CD4-positive, alpha-beta T cell treated with Interleukin-4 for 1 hour (primary cell): ENCODE measurements at regions not wholly inside any gene's neighbourhood (a gene's known extent, or its start where the extent isn't known, plus 50 kb on each side); places are given as distances from the start of the nearest gene placed in this dataset.
A peak's percentile ranks its signal among the peaks of the same experiment; 100 is the strongest.

Experiments used
- DNase-seq, 2 donors: peaks; one replicate each; pipeline ENCODE4 v3.0.0-alpha.2; 2020 to 2022

DNA sequence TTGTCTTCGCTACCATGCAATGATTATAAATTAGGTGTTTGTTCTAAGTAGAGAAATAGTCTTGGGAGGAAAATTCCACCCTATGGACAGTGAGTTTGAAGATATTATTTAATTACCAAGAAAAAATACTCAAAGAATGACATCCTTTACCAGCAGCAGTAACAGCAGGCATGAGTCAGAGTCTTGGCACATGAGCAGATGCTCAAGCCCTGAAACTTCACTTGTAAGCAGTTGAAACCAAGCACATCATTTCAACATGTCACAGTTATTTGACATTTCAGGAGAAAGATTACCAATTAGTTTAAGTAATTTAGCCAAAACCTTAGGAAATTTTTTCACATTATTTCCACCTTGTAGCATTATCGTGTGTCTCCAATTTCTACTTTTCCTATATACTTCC, 99.2 kb downstream of the C12orf50 start:
- no peak for DNase-seq

DNA sequence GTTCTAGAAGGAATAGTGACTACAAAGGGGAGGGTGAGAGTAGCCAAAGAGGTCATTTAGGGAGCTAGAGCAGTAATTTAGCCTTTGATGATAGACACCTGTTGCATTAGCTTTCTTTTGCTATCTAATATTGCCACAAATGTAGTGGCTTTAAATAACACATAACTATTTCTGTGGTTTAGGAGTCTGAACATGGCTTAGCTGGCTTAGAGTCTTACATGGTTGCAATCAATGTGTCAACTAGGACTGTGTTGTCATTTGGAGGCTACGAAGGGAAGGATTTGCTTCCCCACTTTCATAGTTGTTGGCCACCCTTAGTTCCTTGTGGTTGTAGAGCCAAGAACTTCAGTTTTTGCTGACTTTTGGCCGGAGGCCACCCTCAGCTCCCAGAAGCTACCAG, 99.9 kb downstream of the C12orf50 start:
- no peak for DNase-seq

DNA sequence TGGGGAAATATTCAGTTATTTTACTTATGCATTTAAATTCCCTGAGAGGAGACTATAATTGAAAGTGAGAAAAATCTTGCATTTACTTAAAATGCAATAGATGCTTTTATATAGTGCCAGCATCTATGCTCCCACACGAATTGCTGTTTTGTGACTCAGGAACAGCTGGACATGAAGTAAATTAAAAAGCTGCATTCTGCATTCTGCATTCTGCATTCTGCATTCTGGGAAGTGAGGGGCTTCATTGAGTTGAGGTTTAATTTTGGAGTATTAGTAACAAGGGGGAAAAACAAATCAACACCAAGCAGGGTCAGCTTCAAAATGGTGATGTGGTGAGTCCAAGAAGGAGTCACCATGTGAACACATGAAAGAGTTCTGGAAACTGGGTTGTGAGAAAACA, 101.2 kb downstream of the C12orf50 start:
- no peak for DNase-seq

DNA sequence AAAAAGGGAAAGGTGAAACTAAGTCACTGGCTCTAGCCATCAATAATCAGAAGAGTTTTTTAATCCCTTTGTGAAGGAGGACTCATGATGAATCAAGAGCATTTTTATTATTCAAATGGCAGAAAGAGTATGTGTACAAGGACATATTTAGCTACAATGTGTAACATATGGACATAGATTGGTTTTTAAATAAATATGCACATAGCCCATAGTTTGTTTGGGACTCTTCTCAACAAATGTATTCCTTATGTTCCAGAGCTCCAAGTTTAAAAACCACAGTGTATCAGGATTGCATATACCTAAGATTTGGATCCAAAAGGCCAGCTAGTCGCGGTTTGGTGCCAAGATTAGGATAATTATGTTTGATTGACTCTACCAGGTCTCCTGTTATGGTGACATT, 104.2 kb downstream of the C12orf50 start:
- no peak for DNase-seq

DNA sequence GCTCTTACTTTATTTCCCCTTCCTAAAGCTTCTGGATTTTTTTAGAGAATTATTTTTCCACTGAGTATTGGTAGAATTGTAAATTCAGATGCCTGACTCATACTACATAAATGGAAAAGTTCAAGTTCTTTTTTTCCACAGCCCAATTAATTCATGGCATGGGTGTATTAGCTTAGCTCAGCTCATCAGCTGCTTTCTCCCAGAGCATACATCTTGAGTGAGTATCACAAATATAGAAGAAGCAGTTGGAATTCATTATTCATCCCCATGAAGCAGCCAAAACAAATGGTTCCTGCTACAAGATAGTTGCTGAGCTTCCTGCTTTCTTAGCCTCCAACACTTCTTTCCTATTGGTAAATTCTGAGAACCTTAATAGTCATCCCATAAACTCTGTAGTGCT, 105.1 kb downstream of the C12orf50 start:
- DNase-seq, result no peak

DNA sequence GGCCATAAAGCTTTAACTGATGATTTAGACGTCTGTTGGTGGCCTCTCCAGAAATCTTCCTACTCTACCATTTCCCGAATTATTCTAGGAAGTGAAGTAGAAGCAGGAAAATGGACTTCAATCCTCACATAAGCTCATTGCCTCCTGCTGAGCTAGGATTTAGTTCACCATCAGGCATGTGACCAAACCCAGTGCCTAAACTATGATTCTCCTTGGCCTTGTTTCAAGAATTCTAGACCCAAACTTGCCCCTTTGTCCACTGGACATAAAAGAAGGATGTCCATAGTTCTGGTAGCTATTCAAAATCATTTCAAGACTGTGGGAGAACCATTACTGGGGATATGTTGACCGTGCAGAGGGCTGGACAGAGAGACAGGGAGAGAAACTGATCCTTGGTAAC, 105.8 kb downstream of the C12orf50 start:
- no peak for DNase-seq

DNA sequence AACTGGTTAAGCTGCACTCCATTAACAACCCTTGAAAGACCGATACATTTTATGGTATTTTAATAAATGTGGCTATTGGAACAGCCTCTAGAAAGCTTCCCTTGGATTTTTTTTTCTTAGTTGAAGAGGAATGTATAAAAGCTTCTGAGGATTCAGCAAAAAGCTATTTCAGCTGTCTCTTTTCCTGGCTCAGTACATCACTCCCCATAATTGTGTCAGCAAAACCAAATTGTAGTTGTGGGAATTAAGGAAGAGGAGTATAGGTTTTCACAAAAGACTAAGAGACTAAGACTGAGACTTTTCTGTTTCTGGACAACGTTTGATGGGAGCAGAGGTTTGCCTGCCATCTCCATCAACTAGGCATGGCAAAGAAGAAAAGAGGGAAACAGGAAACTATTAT, 106.5 kb downstream of the C12orf50 start:
- no peak for DNase-seq

DNA sequence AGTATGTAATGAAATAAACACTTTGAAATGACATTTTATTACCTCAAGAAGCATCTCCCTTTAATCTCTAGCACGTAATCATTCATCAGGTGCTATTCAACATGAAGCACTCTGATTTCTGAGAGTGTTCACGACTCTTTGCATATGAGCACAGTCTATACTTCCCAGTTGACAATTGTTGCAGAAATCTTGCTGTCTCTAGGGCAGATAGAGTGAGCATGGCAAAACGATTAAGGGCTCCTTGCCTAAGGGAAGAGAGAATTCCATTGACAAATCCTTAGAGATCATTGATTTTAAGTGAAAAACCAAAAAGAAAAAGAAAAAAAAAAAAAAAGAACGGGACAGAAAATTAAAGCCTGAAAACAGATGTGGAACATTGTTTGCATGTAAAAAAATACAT, 107.6 kb downstream of the C12orf50 start:
- DNase-seq, result no peak

DNA sequence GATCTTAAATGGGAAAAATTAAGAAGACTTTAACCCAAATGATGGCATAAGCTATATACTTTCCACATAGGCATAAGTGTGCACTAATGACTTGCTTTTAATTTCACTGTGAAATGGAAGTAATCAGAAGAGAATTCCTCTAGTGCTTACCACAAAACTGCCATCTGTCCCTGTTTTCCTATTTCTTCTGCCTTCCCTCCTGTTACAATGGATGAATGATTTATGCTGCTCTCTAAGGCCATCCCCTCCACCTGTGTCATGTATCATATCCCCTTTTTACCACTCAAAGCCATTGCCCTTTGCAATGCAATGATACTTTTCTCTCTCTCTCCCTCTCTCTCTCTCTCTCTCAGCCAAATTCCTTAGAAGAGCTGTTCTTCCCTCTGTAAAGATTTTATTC, 109.1 kb downstream of the C12orf50 start:
- no peak for DNase-seq

DNA sequence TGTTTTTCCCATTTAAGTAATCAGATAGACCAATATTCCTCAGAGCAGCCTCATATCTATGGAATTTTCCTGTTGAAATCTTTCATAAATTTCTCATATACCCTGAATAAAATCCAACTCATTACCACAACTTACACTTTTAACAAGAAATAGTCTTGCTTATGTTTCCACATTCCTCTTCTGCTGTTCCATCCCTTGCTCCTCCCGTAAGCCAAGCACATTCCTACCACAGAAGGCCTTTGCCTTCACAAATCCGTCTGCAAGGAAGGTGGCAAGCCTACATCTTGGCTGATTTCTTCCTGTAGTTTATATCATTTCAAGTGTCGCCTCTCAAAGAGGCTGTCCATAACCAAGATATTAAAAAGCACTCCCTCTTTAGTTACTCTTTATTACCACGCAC, 127.7 kb downstream of the C12orf50 start:
- DNase-seq, result no peak

DNA sequence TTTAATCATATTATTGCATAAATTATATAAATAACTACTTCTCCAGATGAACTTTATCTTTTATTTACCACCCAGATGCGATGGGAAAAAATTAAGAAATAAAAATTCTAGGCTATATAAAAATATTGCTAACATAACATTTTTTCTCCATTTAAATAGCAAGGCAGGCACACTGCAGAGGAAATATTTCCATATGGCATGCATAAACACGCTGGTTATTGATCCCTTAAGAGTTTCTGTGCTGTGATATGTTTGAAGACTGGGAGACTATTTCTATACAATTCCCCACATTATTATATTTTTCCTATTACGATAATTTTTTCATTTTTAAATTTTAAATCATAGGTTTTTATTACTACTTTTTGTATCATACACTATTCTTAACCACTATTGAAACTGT, 131.5 kb downstream of the C12orf50 start:
- DNase-seq, result no peak

DNA sequence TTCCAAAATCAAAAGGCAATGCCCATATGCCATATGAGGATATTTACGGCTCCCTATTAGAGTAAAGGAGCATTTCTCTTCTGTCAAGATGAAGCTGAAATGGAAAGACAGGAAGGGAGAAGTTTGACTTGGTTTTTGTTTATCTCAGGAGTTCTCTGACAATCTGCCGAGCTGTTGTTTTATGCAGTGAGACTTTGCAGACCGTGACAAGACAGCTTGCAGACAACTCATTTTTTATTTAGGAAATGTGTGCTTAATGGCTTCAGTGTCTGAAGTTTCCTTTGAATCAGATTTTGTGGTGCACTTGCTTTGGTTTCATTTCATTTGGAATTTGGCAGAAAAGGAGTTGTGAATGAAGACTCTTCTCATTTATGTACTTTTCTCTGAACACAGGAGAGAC, 145.4 kb downstream of the C12orf50 start:
- DNase-seq, result no peak

DNA sequence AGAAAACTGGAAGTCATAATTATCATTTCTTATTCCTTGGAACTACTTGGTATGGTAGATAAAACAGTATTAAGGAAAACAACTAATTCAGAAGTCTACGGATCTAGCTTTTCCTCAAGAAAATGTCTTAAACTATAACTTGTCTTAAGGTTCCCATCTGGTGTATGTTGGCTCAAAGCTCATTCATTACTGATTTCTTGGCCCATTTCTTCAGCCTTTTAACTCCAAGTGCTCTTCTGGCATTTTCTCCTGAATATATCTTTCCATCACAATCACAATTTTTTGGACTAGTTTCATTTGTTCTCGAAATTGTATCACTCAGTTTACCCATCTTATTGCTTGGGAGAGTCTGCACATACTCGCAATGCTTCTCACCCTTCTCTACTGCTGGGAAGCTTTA, 150.1 kb downstream of the C12orf50 start:
- DNase-seq, result no peak

DNA sequence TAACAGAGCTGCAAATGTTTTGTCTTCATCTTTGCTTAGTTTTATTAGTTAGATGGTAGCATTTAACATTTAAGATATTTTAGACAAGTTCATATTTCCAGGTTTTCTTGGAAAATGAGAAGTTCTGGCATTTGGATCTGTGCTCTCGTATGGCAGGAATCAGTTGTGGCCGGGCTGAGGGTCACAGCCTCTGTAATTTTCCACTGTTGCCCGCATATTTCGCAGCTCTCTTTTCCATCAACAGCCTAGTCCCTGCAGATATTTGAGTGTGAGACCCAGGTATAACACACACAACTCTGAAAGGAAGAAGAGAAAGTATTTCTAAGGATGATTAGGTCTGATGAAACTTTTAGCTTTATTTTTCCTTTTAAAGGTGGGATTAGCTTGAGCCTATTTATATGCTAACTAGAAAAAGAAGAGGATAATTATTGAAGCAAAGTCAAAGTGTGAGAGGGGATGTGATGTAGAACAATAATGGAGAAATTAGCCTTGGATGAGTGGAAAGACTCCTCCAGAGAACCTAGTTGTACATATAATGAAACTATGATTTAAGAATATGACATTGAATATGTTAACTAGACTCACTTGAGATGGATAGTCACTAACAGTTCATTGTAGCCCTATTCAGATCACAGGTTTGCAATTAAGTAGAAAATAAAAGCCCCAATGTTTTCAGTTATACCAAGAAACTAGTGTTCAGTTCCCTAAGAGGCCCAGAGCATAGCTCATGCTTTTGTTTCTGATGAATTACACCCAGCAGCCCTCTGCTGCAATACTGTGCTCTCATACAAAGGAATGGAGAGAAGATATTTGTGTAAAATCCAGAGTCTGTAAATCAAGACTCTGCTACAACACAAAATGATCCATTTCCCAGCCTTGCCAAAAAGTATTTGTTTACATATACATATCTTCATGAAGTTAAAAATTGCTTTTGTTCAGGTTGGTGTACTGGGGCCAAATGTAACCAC, 158.4 kb downstream of the C12orf50 start:
- DNase-seq, result no peak

DNA sequence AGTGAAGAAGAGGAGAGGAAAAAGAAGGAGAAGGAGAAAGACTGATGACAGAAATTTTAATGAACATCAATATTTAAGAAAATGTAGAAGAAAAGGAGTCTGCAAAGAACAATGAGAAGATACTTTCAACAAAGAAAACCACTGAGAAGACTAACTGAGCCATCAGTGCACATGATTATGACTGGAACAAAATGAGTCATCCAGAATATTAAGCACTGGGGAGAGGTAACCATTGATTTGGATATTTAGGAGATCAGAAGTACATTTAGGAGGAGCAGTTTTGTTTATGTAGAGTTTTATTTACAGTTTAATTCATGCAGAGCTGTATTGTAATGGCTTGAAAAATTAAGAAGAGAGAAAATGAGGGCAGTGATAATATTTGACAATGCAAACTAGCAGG, 159.1 kb downstream of the C12orf50 start:
- DNase-seq, result no peak

DNA sequence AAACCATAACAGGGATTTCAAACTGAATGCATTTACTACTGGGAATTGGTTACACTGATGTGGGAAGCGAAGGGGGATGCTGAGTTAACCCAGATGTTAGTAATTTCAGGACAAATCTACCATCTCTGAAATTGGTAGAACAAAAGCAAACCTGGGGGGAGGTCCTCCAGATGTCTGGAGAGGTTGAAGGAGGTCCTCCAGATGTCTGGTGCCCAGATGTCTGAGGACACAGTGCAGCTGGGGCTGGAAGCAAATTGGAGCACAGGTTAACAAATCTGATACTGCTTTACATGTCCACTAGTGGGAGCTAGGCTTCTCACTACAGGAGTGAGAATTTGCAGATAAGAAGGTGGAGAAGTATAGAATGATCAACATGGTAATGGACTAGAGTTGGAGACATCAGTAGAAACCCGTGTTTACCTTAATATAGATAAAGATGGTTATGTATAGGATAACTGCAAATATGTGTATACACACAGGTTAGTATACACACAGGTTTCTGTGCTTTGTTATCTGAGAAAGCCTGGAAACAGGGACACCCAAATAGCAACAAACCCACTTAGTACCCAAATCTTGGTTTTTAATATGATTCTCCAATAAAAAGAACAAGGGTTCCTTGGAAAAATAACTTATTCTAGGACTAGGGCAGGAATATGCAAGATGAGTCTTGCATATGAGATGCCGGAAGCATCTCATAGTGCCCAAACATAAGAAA, 162.5 kb downstream of the C12orf50 start:
- no peak for DNase-seq

DNA sequence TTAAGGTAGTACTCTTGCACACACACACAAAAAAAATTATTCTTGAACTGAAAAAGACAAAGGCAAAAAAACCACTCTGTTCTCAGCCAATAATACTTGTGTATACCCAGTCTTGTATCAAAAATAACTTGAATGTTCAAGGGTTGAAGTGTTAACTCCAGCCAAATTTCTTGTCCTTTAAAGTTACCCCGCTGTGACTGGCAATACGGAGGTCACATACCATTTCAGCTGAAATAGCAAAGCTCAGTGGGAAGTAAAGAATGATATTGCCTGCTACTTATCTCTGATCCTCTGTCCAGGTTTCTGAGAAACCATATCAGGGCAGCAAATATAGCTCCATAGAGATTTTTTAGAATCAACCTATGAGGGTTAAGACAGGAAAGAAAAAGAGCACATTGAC, 167.4 kb downstream of the C12orf50 start:
- DNase-seq, result no peak

DNA sequence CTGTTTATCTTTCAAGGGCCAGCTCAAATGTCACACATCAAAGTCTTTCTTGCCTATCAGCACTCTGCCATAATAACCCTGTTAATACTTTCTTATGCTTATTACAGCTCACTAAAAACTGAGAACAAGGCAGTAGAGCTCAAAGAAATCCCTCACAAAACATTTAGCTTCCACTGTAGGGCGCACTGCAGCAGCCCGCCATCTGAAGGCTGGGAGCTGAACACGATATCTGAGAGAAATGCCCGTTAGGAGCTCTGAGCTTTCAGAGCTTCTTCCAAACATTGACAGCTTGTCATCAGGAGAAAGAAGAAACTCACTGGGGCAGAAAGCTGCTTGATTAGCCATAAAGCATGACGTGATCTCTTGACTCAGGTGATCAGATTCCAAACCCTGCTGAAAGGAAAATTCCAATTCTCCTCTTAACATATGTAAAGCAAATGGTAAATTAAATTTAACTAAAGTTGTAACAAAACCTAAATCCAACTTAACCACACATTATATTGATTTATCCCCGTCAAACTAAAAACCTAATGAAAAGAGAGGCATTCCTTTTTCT, 175.7 kb downstream of the C12orf50 start:
- no peak for DNase-seq

DNA sequence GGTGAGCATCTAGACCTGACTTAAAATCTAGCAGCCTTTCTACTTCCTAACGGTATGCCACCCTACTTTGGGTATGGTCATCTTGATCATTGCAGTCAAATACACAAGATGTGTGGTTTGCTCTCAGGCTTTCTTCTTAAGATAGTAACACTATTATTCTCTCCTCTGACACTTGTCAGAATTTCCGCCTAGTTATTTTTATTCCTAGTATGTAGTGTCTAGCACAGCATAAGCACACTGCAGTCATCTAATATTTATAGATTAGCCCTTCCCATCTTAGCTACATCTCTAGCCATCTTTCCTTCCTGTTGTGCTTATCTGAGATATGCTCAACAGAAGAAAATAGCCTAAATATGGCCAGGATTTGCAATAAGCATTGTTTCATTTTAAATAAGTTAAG, 180.1 kb downstream of the C12orf50 start:
- no peak for DNase-seq

DNA sequence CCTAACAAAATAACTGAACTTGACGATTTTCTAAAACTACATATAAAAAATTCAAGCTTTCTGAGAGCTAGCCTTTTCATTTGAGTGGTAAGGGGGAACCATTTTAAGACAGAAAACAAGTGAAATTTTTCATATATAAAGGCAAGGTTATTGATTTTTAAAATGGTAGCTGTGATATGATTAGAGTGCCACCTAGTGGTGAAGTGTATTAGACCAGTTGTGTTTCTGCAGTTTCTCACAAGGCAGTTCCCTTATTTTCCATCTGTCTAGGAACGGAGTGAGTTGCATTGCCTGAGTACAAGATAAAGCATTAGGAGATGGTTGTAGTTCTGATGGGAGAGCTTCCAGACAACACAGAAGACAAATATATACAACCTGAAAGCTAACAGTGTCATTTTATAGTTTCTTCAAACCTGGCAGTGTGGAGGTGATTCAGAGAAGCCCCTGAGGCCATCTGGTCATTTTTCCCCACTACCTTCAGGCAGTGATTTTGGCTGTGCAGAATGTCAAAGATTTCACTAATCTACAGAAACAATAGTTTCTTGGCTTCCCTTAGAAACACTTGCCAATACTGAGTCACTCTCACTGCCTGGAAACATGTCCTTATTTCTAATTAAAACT, 180.8 kb downstream of the C12orf50 start:
- DNase-seq, result peak in 1 of 2 donors; percentile 36

DNA sequence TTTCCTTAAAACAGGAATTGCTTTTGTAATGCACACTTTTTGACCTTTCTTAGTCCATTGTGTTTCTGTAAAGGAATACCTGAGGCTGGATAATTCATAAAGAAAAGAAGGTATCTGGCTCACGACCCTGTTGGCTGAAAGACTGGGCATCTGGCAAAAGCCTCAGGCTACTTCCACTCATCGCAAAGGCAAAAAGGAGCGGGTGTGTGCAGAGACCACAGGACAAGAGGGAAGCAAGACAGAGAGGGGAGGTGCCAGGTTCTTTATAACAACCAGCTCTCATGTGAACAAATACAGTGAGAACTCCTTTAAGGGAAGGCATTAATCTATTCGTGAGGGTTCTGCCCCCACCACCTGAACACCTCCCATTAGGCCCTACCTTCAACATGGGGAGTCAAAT, 182.1 kb downstream of the C12orf50 start:
- no peak for DNase-seq

DNA sequence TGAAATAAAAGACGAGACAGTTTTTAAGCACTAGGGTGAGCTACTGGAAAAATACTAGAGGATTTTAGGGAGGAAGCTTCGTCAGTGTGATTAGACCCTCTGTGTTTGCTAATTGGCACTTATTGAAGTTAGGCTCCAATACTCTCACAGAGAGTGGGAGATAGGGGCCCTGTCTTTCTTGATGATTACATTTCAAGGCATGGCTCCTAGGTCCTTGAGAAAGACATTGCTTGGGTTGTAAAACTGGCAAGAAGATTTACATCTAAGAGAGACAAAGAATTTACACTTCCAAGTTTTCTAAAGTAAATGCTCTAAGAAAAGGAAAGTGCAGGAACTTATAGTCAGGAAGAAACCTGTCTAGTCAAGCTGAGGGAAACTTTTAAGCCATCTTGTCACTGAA, 183.2 kb downstream of the C12orf50 start:
- no peak for DNase-seq

DNA sequence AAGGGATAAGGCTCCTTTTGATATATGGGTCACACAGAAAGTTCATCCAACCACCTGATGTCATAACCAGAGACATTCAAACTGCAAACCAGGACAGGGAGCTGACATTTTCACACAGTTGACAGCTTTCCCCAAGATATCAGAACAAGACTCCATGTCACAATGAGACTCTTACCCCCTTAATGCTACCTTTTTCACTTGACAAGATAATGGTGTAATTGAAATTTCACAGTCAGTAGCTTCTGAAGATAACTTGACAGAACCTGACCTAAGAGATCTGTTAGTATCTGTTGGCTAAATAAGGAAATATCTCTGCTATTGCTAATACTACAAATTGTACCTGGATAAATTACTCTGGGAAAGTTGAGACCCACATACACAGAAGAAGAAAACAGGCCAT, 187.3 kb downstream of the C12orf50 start:
- DNase-seq, result no peak

DNA sequence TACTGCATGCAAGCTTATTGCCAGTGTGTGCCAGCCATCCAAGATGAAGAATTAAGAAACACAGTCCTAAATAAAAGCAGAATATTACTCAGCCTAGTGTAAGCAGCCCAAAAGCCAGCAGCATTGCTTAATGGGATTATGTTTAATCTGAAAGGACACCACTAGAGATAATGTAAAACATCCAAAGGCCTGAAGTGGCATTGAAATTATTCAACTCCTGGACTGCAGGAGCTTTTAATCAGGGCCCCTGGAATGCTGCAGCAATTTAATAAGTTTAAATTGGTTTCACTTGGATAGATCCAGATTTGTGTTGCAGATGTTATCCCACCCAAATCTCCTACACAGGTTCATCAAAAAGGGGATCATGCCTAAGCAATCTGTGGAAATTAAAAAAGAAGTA, 193.0 kb downstream of the C12orf50 start:
- DNase-seq, result no peak
